GM18519 (cell line): ENCODE measurements at regions not wholly inside any gene's neighbourhood (a gene's known extent, or its start where the extent isn't known, plus 50 kb on each side); places are given as distances from the start of the nearest gene placed in this dataset.

ENCODE experiments used
- ATAC-seq: cut with Tn5 transposase; IDR thresholded peaks from one replicate; pipeline ENCODE4 v1.9.1; 2021; ENCODE audit warnings: mild to moderate bottlenecking, moderate library complexity; ENCODE audit not compliant: unreplicated experiment, low FRiP score

GRCh38 chr2:5839550-5839949 lies 147.4 kb downstream of the SOX11 start:
- no peak for ATAC-seq

- ATAC-seq, result no peak
These were observed 148.9 kb downstream of the SOX11 start for GRCh38 chr2:5841126-5841525.

- ATAC-seq, result no peak
These were observed 150.1 kb downstream of the SOX11 start for GRCh38 chr2:5842326-5842725.

- ATAC-seq, result no peak
These were observed 153.7 kb downstream of the SOX11 start for GRCh38 chr2:5845798-5846330.

GRCh38 chr2:5846881-5847280 lies 154.7 kb downstream of the SOX11 start:
- no peak for ATAC-seq

- no peak for ATAC-seq
These were observed 157.4 kb downstream of the SOX11 start for GRCh38 chr2:5849562-5849961.

- no peak for ATAC-seq
These were observed 159.2 kb downstream of the SOX11 start for GRCh38 chr2:5851410-5851809.

- ATAC-seq, result no peak
These were observed 162.6 kb downstream of the SOX11 start for GRCh38 chr2:5854797-5855196.

- ATAC-seq, result no peak
These were observed 174.9 kb downstream of the SOX11 start for GRCh38 chr2:5867056-5867455.

GRCh38 chr2:5868931-5869330 lies 176.7 kb downstream of the SOX11 start:
- ATAC-seq, result no peak

- ATAC-seq, result no peak
These were observed 177.8 kb downstream of the SOX11 start for GRCh38 chr2:5869936-5870335.

GRCh38 chr2:5877360-5877759 lies 185.2 kb downstream of the SOX11 start:
- no peak for ATAC-seq

GRCh38 chr2:5885451-5886173 lies 193.4 kb downstream of the SOX11 start:
- ATAC-seq, result no peak

- ATAC-seq, result no peak
These were observed 194.3 kb downstream of the SOX11 start for GRCh38 chr2:5886462-5886861.

GRCh38 chr2:5888126-5888525 lies 195.9 kb downstream of the SOX11 start:
- ATAC-seq, result no peak

- no peak for ATAC-seq
These were observed 197.3 kb downstream of the SOX11 start for GRCh38 chr2:5889519-5889918.

- ATAC-seq, result no peak
These were observed 202.2 kb downstream of the SOX11 start for GRCh38 chr2:5894355-5894754.

- no peak for ATAC-seq
These were observed 203.1 kb downstream of the SOX11 start for GRCh38 chr2:5895284-5895683.

- ATAC-seq, result no peak
These were observed 205.1 kb downstream of the SOX11 start for GRCh38 chr2:5897249-5897648.

- no peak for ATAC-seq
These were observed 206.5 kb downstream of the SOX11 start for GRCh38 chr2:5898667-5899066.

- no peak for ATAC-seq
These were observed 213.5 kb downstream of the SOX11 start for GRCh38 chr2:5905661-5906060.

GRCh38 chr2:5908071-5908470 lies 215.9 kb downstream of the SOX11 start:
- ATAC-seq, result no peak

GRCh38 chr2:5911718-5912117 lies 219.5 kb downstream of the SOX11 start:
- ATAC-seq, result no peak
